Adrenal gland (tissue), 9 donors: ENCODE measurements at regions not wholly inside any gene's neighbourhood (a gene's known extent, or its start where the extent isn't known, plus 50 kb on each side); places are given as distances from the start of the nearest gene placed in this dataset.

ENCODE experiments used
- DNase-seq, 7 donors: peaks; one replicate each; pipeline ENCODE4 v3.0.0-alpha.2; 2019 to 2020
- H3K27ac ChIP-seq, 5 donors: fragments of 200-600 bp; sonication (generic) in 4 of 5; 1 replicate in 3 of 5; 2 replicates in 2 of 5; pipeline versions ENCODE4 v1.5.1 to v1.8.0; 2016 to 2020; ENCODE audit warnings: mild to moderate bottlenecking in 1 of 5
- H3K27me3 ChIP-seq: fragments of 200-600 bp; 2 replicates; pipeline ENCODE4 v1.8.0; 2021
- H3K36me3 ChIP-seq, 2 donors: fragments of 200-600 bp; replicated peaks in 1 of 2; 1 replicate in 1 of 2; 2 replicates in 1 of 2; pipeline versions ENCODE4 v1.5.1 to v1.8.0; 2018 to 2022
- H3K4me1 ChIP-seq, 2 donors: fragments of 200-600 bp; replicated peaks in 1 of 2; 1 replicate in 1 of 2; 2 replicates in 1 of 2; pipeline versions ENCODE4 v1.5.1 to v1.8.0; 2018 to 2021
- H3K4me3 ChIP-seq, 4 donors: fragments of 200-600 bp; sonication (generic) in 3 of 4; one replicate each; pipeline ENCODE4 v1.5.1; 2016 to 2018
- H3K9me3 ChIP-seq, 3 donors: fragments of 200-600 bp; sonication (generic) in 1 of 3; replicated peaks in 1 of 3; 1 replicate in 2 of 3; 2 replicates in 1 of 3; pipeline versions ENCODE4 v1.5.1 to v1.8.0; 2016 to 2021
- POLR2A ChIP-seq, 2 donors: fragments of 450-650 bp; IDR thresholded peaks; one replicate each; pipeline ENCODE4 v1.6.1; 2017; ENCODE audit warnings: antibody characterized with exemption in 2 of 2, mild to moderate bottlenecking in 2 of 2, moderate library complexity in 1 of 2
- WGBS, 4 donors: extraction: QIAGEN DNeasy Blood & Tissue Kit in 2 of 4; methylation state at CpG; one replicate each; pipeline versions ENCODE4 v1.1.5 to v1.1.7; 2013 to 2017; 5-methylcytosine and 5-hydroxymethylcytosine counted together
- intact Hi-C, 2 donors: fragments of 100-400 bp; cut with DNase I; formaldehyde crosslinking; loops; one replicate each; pipeline versions ENCODE4 v1.14.1 to v1.15.0; 2022 to 2023
- TF ChIP-seq, protein P1 (sequence below), 6 experiments: fragments of 450-650 bp in 4 of 6; fragments of 200-600 bp in 2 of 6; sonication (generic) in 1 of 6; IDR thresholded peaks; 1 replicate in 5 of 6; 2 replicates in 1 of 6; pipeline versions ENCODE4 v1.5.1 to v1.8.0; 2016 to 2021; ENCODE audit warnings: antibody characterized with exemption in 6 of 6, mild to moderate bottlenecking in 2 of 6, moderate library complexity in 1 of 6
- donor health status: healthy with polysubstance abuse.
- donor health status: Bipolar disorder and iron deficiency.
- donor health status: DM: yes; HTN: yes; CAD: no.
- donor health status: DM: no; HTN: no; CAD: no.
- donor health status: DM: no; HTN: no; CAD: no.

GRCh38 chr2:76268902-76269620, 558.3 kb upstream of the GCFC2 start:
- WGBS, 4 donors, result 32 to 40% (median 35%) methylated on average over 5 of the region's 5 CpGs
- intact Hi-C loops, result no loop called here

GRCh38 chr2:76268484-76268883, 557.8 kb upstream of the GCFC2 start:
- Histone ChIP-seq H3K27ac (no peak overlapping the region), H3K27me3 (no peaks in the 10 kb centered on the region), H3K4me1 (no peaks in the 10 kb centered on the region), H3K9me3 (no peaks in the 10 kb centered on the region), H3K36me3 (no peaks in the 10 kb centered on the region), H3K4me3 (peak overlapping the region in 1 of 4 donors; percentile 14)
- no peak for DNase-seq
- TF ChIP-seq POLR2A (IDR thresholded peaks at IDR 0.05), result no peak
- TF ChIP-seq, protein P1, sequence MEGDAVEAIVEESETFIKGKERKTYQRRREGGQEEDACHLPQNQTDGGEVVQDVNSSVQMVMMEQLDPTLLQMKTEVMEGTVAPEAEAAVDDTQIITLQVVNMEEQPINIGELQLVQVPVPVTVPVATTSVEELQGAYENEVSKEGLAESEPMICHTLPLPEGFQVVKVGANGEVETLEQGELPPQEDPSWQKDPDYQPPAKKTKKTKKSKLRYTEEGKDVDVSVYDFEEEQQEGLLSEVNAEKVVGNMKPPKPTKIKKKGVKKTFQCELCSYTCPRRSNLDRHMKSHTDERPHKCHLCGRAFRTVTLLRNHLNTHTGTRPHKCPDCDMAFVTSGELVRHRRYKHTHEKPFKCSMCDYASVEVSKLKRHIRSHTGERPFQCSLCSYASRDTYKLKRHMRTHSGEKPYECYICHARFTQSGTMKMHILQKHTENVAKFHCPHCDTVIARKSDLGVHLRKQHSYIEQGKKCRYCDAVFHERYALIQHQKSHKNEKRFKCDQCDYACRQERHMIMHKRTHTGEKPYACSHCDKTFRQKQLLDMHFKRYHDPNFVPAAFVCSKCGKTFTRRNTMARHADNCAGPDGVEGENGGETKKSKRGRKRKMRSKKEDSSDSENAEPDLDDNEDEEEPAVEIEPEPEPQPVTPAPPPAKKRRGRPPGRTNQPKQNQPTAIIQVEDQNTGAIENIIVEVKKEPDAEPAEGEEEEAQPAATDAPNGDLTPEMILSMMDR (IDR thresholded peaks at IDR 0.05), result no peak
- 8 to 26% (median 17%) methylated on average over 1 of the region's 1 CpG for WGBS, 4 donors
- intact Hi-C loops, result no loop called here

More at GRCh38 chr2:76268902-76269620, 558.3 kb upstream of the GCFC2 start:
- DNase-seq, result peak; percentile 28 to 69 (median 35)
- H3K4me3 ChIP-seq, result peak overlapping the region in 1 of 4 donors; percentile 14
- no peak overlapping the region for H3K27ac ChIP-seq
- no peaks in the 10 kb centered on the region for H3K9me3 ChIP-seq
- H3K27me3 ChIP-seq, result no peaks in the 10 kb centered on the region
- no peaks in the 10 kb centered on the region for H3K4me1 ChIP-seq
- TF ChIP-seq POLR2A (IDR thresholded peaks at IDR 0.05), result no peak
- TF ChIP-seq, protein P1 (IDR thresholded peaks at IDR 0.05), result no peak
- H3K36me3 ChIP-seq, result no peaks in the 10 kb centered on the region

DNA sequence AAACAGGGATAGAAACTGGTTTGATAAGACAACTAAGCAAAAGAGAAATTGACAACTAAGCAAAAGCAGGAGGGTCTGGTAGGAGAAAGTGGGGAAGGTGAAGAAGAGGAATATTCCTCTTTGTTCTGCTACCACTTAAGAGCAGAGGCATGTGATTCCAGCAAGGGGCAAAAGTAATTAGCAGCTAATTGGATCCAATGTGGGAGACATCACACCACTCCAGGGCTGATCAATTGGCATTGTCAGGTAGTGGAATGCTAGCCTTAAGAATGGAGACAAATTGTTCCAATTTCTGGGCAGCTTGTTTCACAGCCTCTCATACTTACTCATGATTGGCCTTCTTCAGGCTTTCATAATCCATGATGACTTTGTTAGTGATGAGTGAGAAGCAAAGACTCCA, 547.1 kb upstream of the GCFC2 start:
- H3K27me3 ChIP-seq, result no peaks in the 10 kb centered on the region
- no peak for TF ChIP-seq POLR2A (IDR thresholded peaks at IDR 0.05)
- TF ChIP-seq, protein P1 (IDR thresholded peaks at IDR 0.05), result no peak

DNA sequence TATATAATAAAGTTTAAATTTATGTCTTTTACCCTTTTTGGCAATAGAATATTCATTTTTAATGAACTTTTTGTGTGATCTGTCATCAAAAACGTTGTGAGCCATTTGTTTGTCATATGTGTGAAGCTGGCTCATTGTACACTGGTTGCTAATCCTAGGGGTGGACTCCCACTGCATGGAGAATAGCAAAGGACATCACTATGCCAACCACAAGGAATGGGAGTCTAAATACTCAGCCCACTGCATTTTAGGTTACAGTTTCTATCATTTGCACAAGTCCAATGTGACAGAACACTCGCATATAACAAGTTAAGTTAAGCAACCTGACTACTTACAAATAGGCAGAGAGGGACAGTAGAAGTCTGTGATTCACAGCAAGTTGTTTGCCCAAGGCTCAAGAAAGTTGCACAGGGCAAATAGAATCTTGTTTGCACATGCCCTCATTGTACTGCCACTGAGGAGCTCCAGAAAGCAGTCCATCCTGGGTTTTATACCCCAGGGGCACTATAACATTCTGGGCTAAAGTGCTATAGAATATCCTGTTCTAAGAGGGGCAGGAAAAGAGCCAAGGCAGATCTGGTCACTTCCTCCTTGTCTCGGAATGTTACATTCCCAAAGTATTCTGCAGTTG, 545.9 kb upstream of the GCFC2 start:
- WGBS, 4 donors, result 57 to 60% (median 58%) methylated on average over 3 of the region's 3 CpGs
- H3K4me1 ChIP-seq, result no peaks in the 10 kb centered on the region
- no peak for DNase-seq
- TF ChIP-seq, protein P1 (IDR thresholded peaks at IDR 0.05), result no peak
- no peak for TF ChIP-seq POLR2A (IDR thresholded peaks at IDR 0.05)
- H3K27me3 ChIP-seq, result no peaks in the 10 kb centered on the region
- intact Hi-C loops, result no loop called here
- no peak overlapping the region for H3K27ac ChIP-seq
- no peak overlapping the region for H3K4me3 ChIP-seq
- H3K9me3 ChIP-seq, result no peaks in the 10 kb centered on the region
- no peaks in the 10 kb centered on the region for H3K36me3 ChIP-seq

More for the DNA sequence above, 547.1 kb upstream of the GCFC2 start:
- no peaks in the 10 kb centered on the region for H3K9me3 ChIP-seq
- no peak overlapping the region for H3K27ac ChIP-seq
- DNase-seq, result no peak
- H3K4me1 ChIP-seq, result no peaks in the 10 kb centered on the region
- intact Hi-C loops, result no loop called here
- no peak overlapping the region for H3K4me3 ChIP-seq
- H3K36me3 ChIP-seq, result no peaks in the 10 kb centered on the region
